ENCODE measurements at regions not wholly inside any gene's neighbourhood (a gene's known extent, or its start where the extent isn't known, plus 50 kb on each side); places are given as distances from the start of the nearest gene placed in this dataset.

DNA sequence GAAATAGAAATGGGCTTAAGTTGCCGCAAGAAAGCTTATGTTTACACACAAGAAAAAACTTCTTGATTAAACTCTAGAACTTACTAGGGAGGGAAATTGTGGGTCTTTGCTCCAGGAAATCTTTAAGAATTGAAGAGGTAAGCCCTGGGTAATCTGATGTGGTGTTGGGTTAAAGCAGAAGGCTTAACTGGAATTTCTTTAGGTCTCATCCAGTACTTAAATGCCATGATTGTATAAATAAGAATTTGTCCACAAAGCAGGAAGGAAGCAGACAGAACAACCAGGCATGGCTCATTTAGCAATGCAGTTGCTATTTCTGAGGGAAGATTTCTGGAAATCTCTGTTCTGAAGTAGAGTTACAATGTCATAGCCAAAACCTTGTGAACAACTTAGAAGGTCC lies 360.4 kb downstream of the KLF5 start:
- no peaks in the 10 kb centered on the region for H3K36me3 ChIP-seq (ENCODE audit: control insufficient read depth, insufficient read depth, low read length)
- no peak overlapping the region for H3K4me3 ChIP-seq (replicated peaks; ENCODE audit: low read depth, low read length)
- TF ChIP-seq, protein P1, sequence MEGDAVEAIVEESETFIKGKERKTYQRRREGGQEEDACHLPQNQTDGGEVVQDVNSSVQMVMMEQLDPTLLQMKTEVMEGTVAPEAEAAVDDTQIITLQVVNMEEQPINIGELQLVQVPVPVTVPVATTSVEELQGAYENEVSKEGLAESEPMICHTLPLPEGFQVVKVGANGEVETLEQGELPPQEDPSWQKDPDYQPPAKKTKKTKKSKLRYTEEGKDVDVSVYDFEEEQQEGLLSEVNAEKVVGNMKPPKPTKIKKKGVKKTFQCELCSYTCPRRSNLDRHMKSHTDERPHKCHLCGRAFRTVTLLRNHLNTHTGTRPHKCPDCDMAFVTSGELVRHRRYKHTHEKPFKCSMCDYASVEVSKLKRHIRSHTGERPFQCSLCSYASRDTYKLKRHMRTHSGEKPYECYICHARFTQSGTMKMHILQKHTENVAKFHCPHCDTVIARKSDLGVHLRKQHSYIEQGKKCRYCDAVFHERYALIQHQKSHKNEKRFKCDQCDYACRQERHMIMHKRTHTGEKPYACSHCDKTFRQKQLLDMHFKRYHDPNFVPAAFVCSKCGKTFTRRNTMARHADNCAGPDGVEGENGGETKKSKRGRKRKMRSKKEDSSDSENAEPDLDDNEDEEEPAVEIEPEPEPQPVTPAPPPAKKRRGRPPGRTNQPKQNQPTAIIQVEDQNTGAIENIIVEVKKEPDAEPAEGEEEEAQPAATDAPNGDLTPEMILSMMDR (IDR thresholded peaks at IDR 0.05; ENCODE audit: insufficient read depth, low read length, poor library complexity, severe bottlenecking): no peak

DNA sequence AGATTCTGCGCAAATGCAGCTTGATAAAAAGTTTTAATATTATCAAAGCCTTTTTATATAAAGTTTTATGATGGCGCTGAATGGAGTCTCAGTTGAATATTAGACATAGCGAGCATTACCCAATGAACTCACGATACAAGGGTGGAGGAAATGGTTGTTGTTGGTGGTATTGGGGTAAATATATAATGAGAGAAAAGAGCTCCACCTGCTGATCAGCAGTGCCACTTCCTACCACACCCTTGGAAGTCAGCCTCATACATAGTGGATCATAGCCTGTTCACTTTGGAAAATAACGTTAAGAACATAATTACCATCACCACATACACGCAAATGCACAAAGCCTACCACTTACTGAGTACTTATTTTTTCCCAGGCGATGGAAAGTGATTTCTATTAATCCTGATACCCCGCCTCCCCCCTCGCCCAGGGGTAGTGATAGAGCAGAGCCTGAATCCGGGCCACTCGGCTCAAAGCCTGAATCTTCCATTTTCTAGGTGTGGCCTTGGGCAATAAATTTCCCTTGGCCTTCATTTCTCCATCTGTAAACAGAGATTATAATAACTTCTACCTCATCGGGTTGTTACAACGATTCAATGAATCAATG lies 358.3 kb downstream of the KLF5 start:
- Histone ChIP-seq H3K36me3 (ENCODE audit: control insufficient read depth, insufficient read depth, low read length) (no peaks in the 10 kb centered on the region), H3K27me3 (replicated peaks; ENCODE audit: control insufficient read depth, insufficient read depth, low read length) (no peaks in the 10 kb centered on the region), H3K4me3 (replicated peaks; ENCODE audit: low read depth, low read length) (no peak overlapping the region)
- DNase-seq (ENCODE audit: extremely low read depth, insufficient read length): no peak
- TF ChIP-seq, protein P1 (IDR thresholded peaks at IDR 0.05; ENCODE audit: insufficient read depth, low read length, poor library complexity, severe bottlenecking): peak; percentile 14

More for the DNA sequence above, 360.4 kb downstream of the KLF5 start:
- no peak for DNase-seq (ENCODE audit: extremely low read depth, insufficient read length)
- H3K27me3 ChIP-seq (replicated peaks; ENCODE audit: control insufficient read depth, insufficient read depth, low read length): no peaks in the 10 kb centered on the region

DNA sequence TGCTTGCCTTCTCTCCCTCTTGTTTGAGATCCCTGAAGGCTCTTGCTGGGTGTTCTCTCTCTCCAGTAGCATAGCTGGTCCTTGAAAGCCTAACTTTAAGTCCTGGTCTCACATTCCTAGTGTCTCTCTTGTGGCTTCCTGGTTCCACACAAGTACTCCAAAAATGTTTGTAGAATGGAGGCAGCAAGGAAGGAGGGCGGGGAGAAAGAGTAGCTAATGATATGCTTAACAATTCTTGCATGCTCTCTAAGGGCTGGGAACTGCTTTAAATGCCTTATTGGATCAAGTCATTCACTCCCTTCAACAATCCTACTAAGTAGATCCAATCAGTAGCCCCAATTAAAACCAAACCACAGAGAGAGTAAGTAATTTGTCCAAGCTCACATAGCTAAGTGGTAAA lies 357.3 kb downstream of the KLF5 start:
- H3K36me3 ChIP-seq (ENCODE audit: control insufficient read depth, insufficient read depth, low read length): no peaks in the 10 kb centered on the region
- H3K4me3 ChIP-seq (replicated peaks; ENCODE audit: low read depth, low read length): no peak overlapping the region
- TF ChIP-seq, protein P1 (IDR thresholded peaks at IDR 0.05; ENCODE audit: insufficient read depth, low read length, poor library complexity, severe bottlenecking): no peak
- H3K27me3 ChIP-seq (replicated peaks; ENCODE audit: control insufficient read depth, insufficient read depth, low read length): no peaks in the 10 kb centered on the region
- no peak for DNase-seq (ENCODE audit: extremely low read depth, insufficient read length)

DNA sequence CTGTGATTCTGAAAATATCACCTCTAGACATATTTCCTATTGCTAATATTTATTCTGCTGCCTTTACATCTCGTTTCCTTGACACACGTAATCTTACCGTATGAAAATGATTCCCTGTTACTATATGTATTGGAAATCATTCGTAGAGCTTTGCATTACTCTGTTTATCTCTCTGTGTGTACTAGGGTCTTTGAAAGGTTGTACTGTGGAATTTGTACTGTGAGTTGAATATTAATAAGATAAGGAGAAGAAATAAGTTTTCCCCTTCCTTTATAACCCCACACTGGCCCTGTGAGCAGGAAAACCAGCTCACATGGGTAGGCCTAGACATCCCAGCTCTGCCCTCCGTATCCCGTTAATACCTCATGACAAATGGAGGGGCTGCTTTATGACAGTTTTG lies 354.9 kb downstream of the KLF5 start:
- Histone ChIP-seq H3K27me3 (replicated peaks; ENCODE audit: control insufficient read depth, insufficient read depth, low read length) (no peaks in the 10 kb centered on the region), H3K36me3 (ENCODE audit: control insufficient read depth, insufficient read depth, low read length) (no peaks in the 10 kb centered on the region), H3K4me3 (replicated peaks; ENCODE audit: low read depth, low read length) (no peak overlapping the region)
- DNase-seq (ENCODE audit: extremely low read depth, insufficient read length): no peak
- TF ChIP-seq, protein P1 (IDR thresholded peaks at IDR 0.05; ENCODE audit: insufficient read depth, low read length, poor library complexity, severe bottlenecking): no peak

DNA sequence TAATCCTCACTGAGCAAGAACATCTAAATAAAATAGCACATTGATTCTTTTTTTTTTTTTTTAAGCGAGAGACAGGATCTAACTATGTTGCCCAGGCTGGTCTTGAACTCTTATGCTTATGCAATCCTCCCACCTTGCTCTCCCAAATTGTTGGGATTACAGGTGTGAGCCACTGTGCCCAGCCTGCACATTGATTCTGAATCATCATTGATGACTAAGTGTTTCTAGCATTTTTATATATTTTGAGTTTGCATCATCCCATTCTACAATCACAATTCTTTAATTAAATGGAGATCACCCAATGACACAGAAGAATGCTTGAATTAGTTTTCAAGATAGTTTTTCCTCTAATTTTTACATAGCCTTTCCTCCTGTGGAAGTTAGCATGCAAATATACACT lies 354.1 kb downstream of the KLF5 start:
- TF ChIP-seq, protein P1 (IDR thresholded peaks at IDR 0.05; ENCODE audit: insufficient read depth, low read length, poor library complexity, severe bottlenecking): no peak
- H3K36me3 ChIP-seq (ENCODE audit: control insufficient read depth, insufficient read depth, low read length): no peaks in the 10 kb centered on the region
- no peaks in the 10 kb centered on the region for H3K27me3 ChIP-seq (replicated peaks; ENCODE audit: control insufficient read depth, insufficient read depth, low read length)
- no peak for DNase-seq (ENCODE audit: extremely low read depth, insufficient read length)
- no peak overlapping the region for H3K4me3 ChIP-seq (replicated peaks; ENCODE audit: low read depth, low read length)
